ENCODE measurements at regions not wholly inside any gene's neighbourhood (a gene's known extent, or its start where the extent isn't known, plus 50 kb on each side); places are given as distances from the start of the nearest gene placed in this dataset.

DNA sequence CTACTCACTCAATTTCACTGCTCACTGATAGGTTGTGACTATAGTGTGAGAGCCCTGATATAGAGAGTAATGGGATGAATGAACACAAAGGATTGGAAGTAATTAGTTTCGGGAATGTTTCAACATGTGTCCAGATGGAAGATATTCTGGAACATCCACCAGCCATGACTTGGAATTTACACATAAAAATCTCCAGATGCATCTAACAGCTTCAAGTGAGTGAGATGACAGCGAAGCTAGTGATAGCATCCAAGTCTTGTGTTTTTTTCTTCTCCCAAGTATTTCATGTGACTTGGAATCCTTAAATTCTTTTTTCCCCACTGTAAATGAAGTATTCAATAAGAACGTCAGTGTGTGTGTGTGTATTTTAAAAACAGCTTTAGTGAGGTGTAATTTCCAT is 82.1 kb downstream of the CLDN34 start:
- TF ChIP-seq, protein P1, sequence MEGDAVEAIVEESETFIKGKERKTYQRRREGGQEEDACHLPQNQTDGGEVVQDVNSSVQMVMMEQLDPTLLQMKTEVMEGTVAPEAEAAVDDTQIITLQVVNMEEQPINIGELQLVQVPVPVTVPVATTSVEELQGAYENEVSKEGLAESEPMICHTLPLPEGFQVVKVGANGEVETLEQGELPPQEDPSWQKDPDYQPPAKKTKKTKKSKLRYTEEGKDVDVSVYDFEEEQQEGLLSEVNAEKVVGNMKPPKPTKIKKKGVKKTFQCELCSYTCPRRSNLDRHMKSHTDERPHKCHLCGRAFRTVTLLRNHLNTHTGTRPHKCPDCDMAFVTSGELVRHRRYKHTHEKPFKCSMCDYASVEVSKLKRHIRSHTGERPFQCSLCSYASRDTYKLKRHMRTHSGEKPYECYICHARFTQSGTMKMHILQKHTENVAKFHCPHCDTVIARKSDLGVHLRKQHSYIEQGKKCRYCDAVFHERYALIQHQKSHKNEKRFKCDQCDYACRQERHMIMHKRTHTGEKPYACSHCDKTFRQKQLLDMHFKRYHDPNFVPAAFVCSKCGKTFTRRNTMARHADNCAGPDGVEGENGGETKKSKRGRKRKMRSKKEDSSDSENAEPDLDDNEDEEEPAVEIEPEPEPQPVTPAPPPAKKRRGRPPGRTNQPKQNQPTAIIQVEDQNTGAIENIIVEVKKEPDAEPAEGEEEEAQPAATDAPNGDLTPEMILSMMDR (IDR thresholded peaks at IDR 0.05; ENCODE audit: borderline replicate concordance, extremely low read depth, low read length, poor library complexity, severe bottlenecking), result no peak
- no peak for TF ChIP-seq EZH2 (IDR thresholded peaks at IDR 0.05; ENCODE audit: borderline replicate concordance, low read depth, low read length, severe bottlenecking)
